Mesenchymal stem cell (in vitro differentiated cells and primary cell): ENCODE measurements at regions not wholly inside any gene's neighbourhood (a gene's known extent, or its start where the extent isn't known, plus 50 kb on each side); places are given as distances from the start of the nearest gene placed in this dataset.
"Not testable (repeated sequence)": the region's sequence is repeated elsewhere in the genome, so short reads cannot be mapped to it uniquely, and the experiment has no call there.

ENCODE experiments used
- DNase-seq: peaks from one replicate; pipeline ENCODE4 v3.0.0-alpha.2; 2013
- H2AFZ ChIP-seq: one replicate; pipeline ENCODE4 v1.6.1; 2013; ENCODE audit warnings: low read depth, mild to moderate bottlenecking, control low read depth, inconsistent platforms, low read length, moderate library complexity
- H2AK5ac ChIP-seq: 2 replicates; pipeline ENCODE4 v1.6.1; 2013; ENCODE audit warnings: low read length, moderate library complexity, mild to moderate bottlenecking, inconsistent platforms; ENCODE audit not compliant: severe bottlenecking
- H2BK120ac ChIP-seq: one replicate; pipeline ENCODE4 v1.6.1; 2013; ENCODE audit warnings: low read depth, mild to moderate bottlenecking, inconsistent platforms, low read length, moderate library complexity
- H2BK12ac ChIP-seq, 2 experiments: one replicate each; pipeline ENCODE4 v1.6.1; 2013; ENCODE audit warnings: inconsistent platforms in 2 of 2, low read length in 2 of 2, mild to moderate bottlenecking in 2 of 2, moderate library complexity in 2 of 2, control low read depth in 1 of 2
- H2BK15ac ChIP-seq: one replicate; pipeline ENCODE4 v1.6.1; 2013; ENCODE audit warnings: mild to moderate bottlenecking, low read depth, inconsistent platforms; ENCODE audit not compliant: poor library complexity, severe bottlenecking
- H2BK5ac ChIP-seq: 2 replicates; pipeline ENCODE4 v1.6.1; 2013; ENCODE audit warnings: low read depth, mild to moderate bottlenecking, low read length, control low read depth, inconsistent platforms; ENCODE audit not compliant: poor library complexity, severe bottlenecking
- H3K14ac ChIP-seq, 2 experiments: one replicate each; pipeline ENCODE4 v1.6.1; 2013; ENCODE audit warnings: inconsistent platforms in 2 of 2, low read length in 2 of 2, control low read depth in 1 of 2, mild to moderate bottlenecking in 1 of 2, moderate library complexity in 1 of 2
- H3K18ac ChIP-seq, 2 experiments: one replicate each; pipeline ENCODE4 v1.6.1; 2013; ENCODE audit warnings: inconsistent platforms in 2 of 2, low read length in 2 of 2, control low read depth in 1 of 2, low read depth in 1 of 2, mild to moderate bottlenecking in 1 of 2
- H3K23ac ChIP-seq, 2 experiments: one replicate each; pipeline ENCODE4 v1.6.1; 2013; ENCODE audit warnings: inconsistent platforms in 2 of 2, low read length in 2 of 2, mild to moderate bottlenecking in 2 of 2, moderate library complexity in 2 of 2, control low read depth in 1 of 2
- H3K27ac ChIP-seq: 2 replicates; pipeline ENCODE4 v1.5.1; 2013; ENCODE audit warnings: mild to moderate bottlenecking, moderate library complexity, low read length, control low read depth, inconsistent platforms; ENCODE audit not compliant: poor library complexity, severe bottlenecking
- H3K27me3 ChIP-seq, 2 experiments: 2 replicates each; pipeline versions ENCODE4 v1.6.1 to v1.7.0; 2013; ENCODE audit warnings: low read length in 2 of 2, mild to moderate bottlenecking in 2 of 2, moderate library complexity in 2 of 2, control low read depth in 1 of 2, inconsistent platforms in 1 of 2; ENCODE audit not compliant: control insufficient read depth in 1 of 2, insufficient read depth in 1 of 2
- H3K36me3 ChIP-seq, 2 experiments: 2 replicates each; pipeline versions ENCODE4 v1.6.1 to v1.7.0; 2013; ENCODE audit warnings: low read length in 2 of 2, control low read depth in 1 of 2, inconsistent platforms in 1 of 2, low read depth in 1 of 2, mild to moderate bottlenecking in 1 of 2; ENCODE audit not compliant: insufficient read depth in 2 of 2, control insufficient read depth in 1 of 2
- H3K4ac ChIP-seq, 2 experiments: one replicate each; pipeline ENCODE4 v1.6.1; 2013; ENCODE audit warnings: inconsistent platforms in 2 of 2, low read length in 2 of 2, mild to moderate bottlenecking in 2 of 2, moderate library complexity in 2 of 2, control low read depth in 1 of 2, low read depth in 1 of 2
- H3K4me1 ChIP-seq: 2 replicates; pipeline ENCODE4 v1.6.1; 2013; ENCODE audit warnings: low read depth, low read length, control low read depth; ENCODE audit not compliant: control insufficient read depth, insufficient read depth
- H3K4me2 ChIP-seq: 2 replicates; pipeline ENCODE4 v1.6.1; 2013; ENCODE audit warnings: low read length, mild to moderate bottlenecking, inconsistent platforms; ENCODE audit not compliant: poor library complexity, severe bottlenecking
- H3K4me3 ChIP-seq, 2 experiments: 2 replicates each; pipeline versions ENCODE4 v1.5.1 to v1.7.0; 2013; ENCODE audit warnings: low read length in 2 of 2, mild to moderate bottlenecking in 2 of 2, control low read depth in 1 of 2, low read depth in 1 of 2; ENCODE audit not compliant: insufficient read depth in 1 of 2
- H3K79me1 ChIP-seq: replicated peaks from 2 replicates; pipeline ENCODE4 v1.6.1; 2013; ENCODE audit warnings: mild to moderate bottlenecking, control low read depth, low read length, inconsistent platforms; ENCODE audit not compliant: poor library complexity, severe bottlenecking
- H3K9ac ChIP-seq: 2 replicates; pipeline ENCODE4 v1.7.0; 2013; ENCODE audit warnings: mild to moderate bottlenecking, low read length, moderate library complexity
- H3K9me3 ChIP-seq: 2 replicates; pipeline ENCODE4 v1.7.0; 2013; ENCODE audit warnings: mild to moderate bottlenecking, low read length; ENCODE audit not compliant: control insufficient read depth
- H4K8ac ChIP-seq: one replicate; pipeline ENCODE4 v1.6.1; 2013; ENCODE audit warnings: inconsistent platforms, mild to moderate bottlenecking, low read length, moderate library complexity
- H4K91ac ChIP-seq: one replicate; pipeline ENCODE4 v1.6.1; 2013; ENCODE audit warnings: mild to moderate bottlenecking, low read length, inconsistent platforms
- WGBS: methylation state at CpG from one replicate; pipeline ENCODE4 v1.1.7; 2013; ENCODE audit warnings: mixed read lengths; 5-methylcytosine and 5-hydroxymethylcytosine counted together

- Histone ChIP-seq H3K4me2 (no peak overlapping the region), H3K4me3 (no peak overlapping the region), H3K9ac (no peak overlapping the region)
Observed at GRCh38 chr6:137573739-137574138, 79.5 kb upstream of the OLIG3 start.

DNA sequence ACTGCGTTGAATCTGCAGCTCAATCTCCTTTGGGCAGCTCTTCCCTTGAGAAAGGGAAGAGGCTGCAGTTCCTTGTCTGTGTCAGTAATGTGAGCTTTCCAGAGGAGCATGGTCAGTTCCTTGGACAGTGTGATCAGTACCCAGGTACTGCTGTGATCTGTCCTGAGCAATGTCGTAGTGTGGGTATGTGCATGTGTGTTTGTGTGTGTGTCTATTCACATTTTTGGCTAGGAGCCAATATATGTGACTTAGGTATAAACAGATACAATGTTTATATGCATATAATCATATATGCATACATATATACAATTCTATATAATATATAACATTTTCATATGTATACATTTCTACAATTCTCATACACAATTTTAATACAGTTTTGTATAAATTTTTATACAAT, 85.4 kb upstream of the OLIG3 start:
- H3K27ac ChIP-seq = no peak overlapping the region
- 66% methylated on average over 2 of the region's 2 CpGs for WGBS
- H3K4ac ChIP-seq = no peak overlapping the region
- no peak overlapping the region for H2AFZ ChIP-seq
- no peak overlapping the region for H3K14ac ChIP-seq
- H3K36me3 ChIP-seq = no peaks in the 10 kb centered on the region
- no peak overlapping the region for H2BK15ac ChIP-seq
- no peaks in the 10 kb centered on the region for H3K4me1 ChIP-seq
- no peak overlapping the region for H2BK5ac ChIP-seq
- H3K4me3 ChIP-seq = no peak overlapping the region
- H2BK120ac ChIP-seq = no peak overlapping the region
- H2BK12ac ChIP-seq = no peak overlapping the region
- H3K23ac ChIP-seq = no peak overlapping the region
- H4K91ac ChIP-seq = no peak overlapping the region
- no peak for DNase-seq
- H3K9me3 ChIP-seq = peaks cover 7% of the 10 kb centered on the region
- no peaks in the 10 kb centered on the region for H3K79me1 ChIP-seq
- H3K27me3 ChIP-seq = peaks cover 8 to 14% of the 10 kb centered on the region in 2 experiments
- no peak overlapping the region for H3K4me2 ChIP-seq
- H3K9ac ChIP-seq = no peak overlapping the region
- H2AK5ac ChIP-seq = no peak overlapping the region
- H3K18ac ChIP-seq = no peak overlapping the region
- H4K8ac ChIP-seq = no peak overlapping the region

More at GRCh38 chr6:137573739-137574138, 79.5 kb upstream of the OLIG3 start:
- Histone ChIP-seq H3K79me1 (no peaks in the 10 kb centered on the region), H3K4ac (no peak overlapping the region), H3K27ac (no peak overlapping the region), H3K27me3 (peaks cover 18 to 32% of the 10 kb centered on the region in 2 experiments), H4K91ac (no peak overlapping the region), H4K8ac (no peak overlapping the region), H3K36me3 (no peaks in the 10 kb centered on the region), H3K4me1 (no peaks in the 10 kb centered on the region), H2BK120ac (no peak overlapping the region), H2BK5ac (no peak overlapping the region), H3K9me3 (no peaks in the 10 kb centered on the region), H2AK5ac (no peak overlapping the region), H3K18ac (no peak overlapping the region), H2AFZ (no peak overlapping the region), H3K23ac (no peak overlapping the region), H2BK15ac (no peak overlapping the region), H2BK12ac (no peak overlapping the region), H3K14ac (no peak overlapping the region)
- no peak for DNase-seq
- 69% methylated on average over 4 of the region's 4 CpGs for WGBS

- Histone ChIP-seq H3K9ac (no peak overlapping the region), H3K27me3 (peaks cover 0 to 3% of the 10 kb centered on the region in 2 experiments), H3K79me1 (no peaks in the 10 kb centered on the region), H3K14ac (no peak overlapping the region), H2BK120ac (no peak overlapping the region), H3K36me3 (no peaks in the 10 kb centered on the region), H3K4ac (no peak overlapping the region), H2AK5ac (no peak overlapping the region), H4K91ac (no peak overlapping the region), H2BK15ac (no peak overlapping the region), H3K4me3 (no peak overlapping the region), H3K4me2 (no peak overlapping the region), H3K27ac (no peak overlapping the region), H3K9me3 (peaks cover 15% of the 10 kb centered on the region), H3K23ac (no peak overlapping the region), H2AFZ (no peak overlapping the region), H2BK5ac (no peak overlapping the region), H2BK12ac (no peak overlapping the region), H3K18ac (no peak overlapping the region), H3K4me1 (no peaks in the 10 kb centered on the region), H4K8ac (no peak overlapping the region)
- DNase-seq = no peak
- 78% methylated on average over 3 of the region's 3 CpGs for WGBS
Observed at GRCh38 chr6:137581019-137581707, 87.0 kb upstream of the OLIG3 start.

GRCh38 chr6:137583519-137583918, 89.3 kb upstream of the OLIG3 start:
- H3K9me3 ChIP-seq = peaks cover 15% of the 10 kb centered on the region

More at GRCh38 chr6:137583519-137583918, 89.3 kb upstream of the OLIG3 start:
- not testable (repeated sequence) for H2BK5ac ChIP-seq, H3K36me3 ChIP-seq, H3K4me1 ChIP-seq, H3K79me1 ChIP-seq, H3K4me2 ChIP-seq, H2BK12ac ChIP-seq, H3K23ac ChIP-seq, H2AK5ac ChIP-seq, H2AFZ ChIP-seq, H3K4me3 ChIP-seq, DNase-seq, H3K4ac ChIP-seq, H2BK15ac ChIP-seq, H4K8ac ChIP-seq, H3K9ac ChIP-seq, H3K18ac ChIP-seq, H2BK120ac ChIP-seq, H4K91ac ChIP-seq, H3K14ac ChIP-seq, H3K27me3 ChIP-seq, H3K27ac ChIP-seq
- WGBS = 85% methylated on average over 4 of the region's 6 CpGs
